ENCODE measurements at regions not wholly inside any gene's neighbourhood (a gene's known extent, or its start where the extent isn't known, plus 50 kb on each side); places are given as distances from the start of the nearest gene placed in this dataset.
A peak's percentile ranks its signal among the peaks of the same experiment; 100 is the strongest.

GRCh38 chr2:30022444-30023071 lies 101.2 kb upstream of the ALK start:
- Histone ChIP-seq H4K20me1 (ENCODE audit: low read depth, low read length) (no peaks in the 10 kb centered on the region), H3K4me2 (ENCODE audit: low read depth, low read length, poor library complexity, severe bottlenecking) (no peak overlapping the region), H3F3A (ENCODE audit: insufficient read depth) (no peaks in the 10 kb centered on the region), H3K4me3 (ENCODE audit: insufficient read depth, low read length, poor library complexity, severe bottlenecking) (no peak overlapping the region), H3K27ac (ENCODE audit: low read depth, low read length) (no peak overlapping the region), H2AFZ (ENCODE audit: low read depth, low read length, severe bottlenecking) (no peak overlapping the region), H3K79me2 (ENCODE audit: insufficient read depth, low read length) (no peaks in the 10 kb centered on the region), H3K36me3 (ENCODE audit: low read length) (no peaks in the 10 kb centered on the region), H3K9ac (ENCODE audit: low read length) (no peak overlapping the region), H3K9me3 (ENCODE audit: insufficient read depth, low read length) (no peaks in the 10 kb centered on the region), H3K9me2 (replicated peaks; ENCODE audit: insufficient read depth, low read length) (no peaks in the 10 kb centered on the region), H3K27me3 (ENCODE audit: low read length) (no peaks in the 10 kb centered on the region)
- no peak for TF ChIP-seq EZH2phosphoT487 (conservative IDR thresholded peaks at IDR 0.05; ENCODE audit: low read length)
- no peak for TF ChIP-seq CTCF (IDR thresholded peaks at IDR 0.05; ENCODE audit: insufficient read depth, low read length, poor library complexity, severe bottlenecking)

- H2AFZ ChIP-seq (ENCODE audit: low read depth, low read length, severe bottlenecking), result no peak overlapping the region
- H3K9me3 ChIP-seq (ENCODE audit: insufficient read depth, low read length), result no peaks in the 10 kb centered on the region
- H3K4me3 ChIP-seq (ENCODE audit: insufficient read depth, low read length, poor library complexity, severe bottlenecking), result no peak overlapping the region
- no peak overlapping the region for H3K4me2 ChIP-seq (ENCODE audit: low read depth, low read length, poor library complexity, severe bottlenecking)
- H3K9ac ChIP-seq (ENCODE audit: low read length), result no peak overlapping the region
- TF ChIP-seq EZH2phosphoT487 (conservative IDR thresholded peaks at IDR 0.05; ENCODE audit: low read length) (no peak), CTCF (IDR thresholded peaks at IDR 0.05; ENCODE audit: insufficient read depth, low read length, poor library complexity, severe bottlenecking) (no peak)
- no peaks in the 10 kb centered on the region for H3K9me2 ChIP-seq (replicated peaks; ENCODE audit: insufficient read depth, low read length)
- H3F3A ChIP-seq (ENCODE audit: insufficient read depth), result no peaks in the 10 kb centered on the region
- H3K79me2 ChIP-seq (ENCODE audit: insufficient read depth, low read length), result no peaks in the 10 kb centered on the region
- no peaks in the 10 kb centered on the region for H4K20me1 ChIP-seq (ENCODE audit: low read depth, low read length)
- H3K27ac ChIP-seq (ENCODE audit: low read depth, low read length), result no peak overlapping the region
- no peaks in the 10 kb centered on the region for H3K27me3 ChIP-seq (ENCODE audit: low read length)
- no peaks in the 10 kb centered on the region for H3K36me3 ChIP-seq (ENCODE audit: low read length)
Observed at GRCh38 chr2:30024281-30024680, 102.9 kb upstream of the ALK start.

- no peak overlapping the region for H3K4me2 ChIP-seq (ENCODE audit: low read depth, low read length, poor library complexity, severe bottlenecking)
- H3F3A ChIP-seq (ENCODE audit: insufficient read depth), result no peaks in the 10 kb centered on the region
- no peak overlapping the region for H3K9ac ChIP-seq (ENCODE audit: low read length)
- no peak overlapping the region for H2AFZ ChIP-seq (ENCODE audit: low read depth, low read length, severe bottlenecking)
- H3K27me3 ChIP-seq (ENCODE audit: low read length), result no peaks in the 10 kb centered on the region
- no peaks in the 10 kb centered on the region for H3K9me2 ChIP-seq (replicated peaks; ENCODE audit: insufficient read depth, low read length)
- H3K9me3 ChIP-seq (ENCODE audit: insufficient read depth, low read length), result no peaks in the 10 kb centered on the region
- H3K36me3 ChIP-seq (ENCODE audit: low read length), result no peaks in the 10 kb centered on the region
- H3K4me3 ChIP-seq (ENCODE audit: insufficient read depth, low read length, poor library complexity, severe bottlenecking), result no peak overlapping the region
- H3K79me2 ChIP-seq (ENCODE audit: insufficient read depth, low read length), result no peaks in the 10 kb centered on the region
- no peaks in the 10 kb centered on the region for H4K20me1 ChIP-seq (ENCODE audit: low read depth, low read length)
- no peak for TF ChIP-seq EZH2phosphoT487 (conservative IDR thresholded peaks at IDR 0.05; ENCODE audit: low read length)
- peak; percentile 40 for TF ChIP-seq CTCF (IDR thresholded peaks at IDR 0.05; ENCODE audit: insufficient read depth, low read length, poor library complexity, severe bottlenecking)
- H3K27ac ChIP-seq (ENCODE audit: low read depth, low read length), result no peak overlapping the region
Observed at GRCh38 chr2:30026091-30027055, 105.0 kb upstream of the ALK start.

Data from SU-DHL-6 (cell line).